Upper lobe of left lung (tissue), 6 donors: ENCODE measurements at regions not wholly inside any gene's neighbourhood (a gene's known extent, or its start where the extent isn't known, plus 50 kb on each side); places are given as distances from the start of the nearest gene placed in this dataset.
"Not testable (repeated sequence)": the region's sequence is repeated elsewhere in the genome, so short reads cannot be mapped to it uniquely, and the experiment has no call there.

Experiments used
- ATAC-seq, 2 donors: fragments of 200-7000 bp; cut with Tn5 transposase; one replicate each; pipeline ENCODE4 v1.9.1; 2022; ENCODE audit warnings: mild to moderate bottlenecking in 2 of 2, moderate library complexity in 2 of 2; ENCODE audit not compliant: low FRiP score in 2 of 2
- DNase-seq, 2 donors: peaks; one replicate each; pipeline ENCODE4 v3.0.0-alpha.2; 2019 to 2020
- H3K27ac ChIP-seq, 4 donors: fragments of 200-600 bp; sonication (generic); one replicate each; pipeline ENCODE4 v1.5.1; 2016 to 2019
- H3K27me3 ChIP-seq, 4 donors: fragments of 200-600 bp; sonication (generic); one replicate each; pipeline ENCODE4 v1.5.1; 2017 to 2019
- H3K36me3 ChIP-seq, 4 donors: fragments of 200-600 bp; sonication (generic); one replicate each; pipeline ENCODE4 v1.5.1; 2016 to 2019
- H3K4me1 ChIP-seq, 4 donors: fragments of 200-600 bp; sonication (generic); one replicate each; pipeline ENCODE4 v1.5.1; 2018 to 2019
- H3K4me3 ChIP-seq, 4 donors: fragments of 200-600 bp; sonication (generic); one replicate each; pipeline ENCODE4 v1.5.1; 2017 to 2019; ENCODE audit warnings: mild to moderate bottlenecking in 2 of 4, moderate library complexity in 1 of 4
- H3K9me3 ChIP-seq, 4 donors: fragments of 200-600 bp; sonication (generic); one replicate each; pipeline ENCODE4 v1.5.1; 2018 to 2019
- CTCF ChIP-seq, 6 experiments: fragments of 450-650 bp in 4 of 6; fragments of 200-600 bp in 2 of 6; sonication (generic) in 2 of 6; IDR thresholded peaks; one replicate each; pipeline ENCODE4 v1.5.1; 2016 to 2019; ENCODE audit warnings: antibody characterized with exemption in 6 of 6
- EP300 ChIP-seq, 4 donors: sonication (generic); formaldehyde crosslinking; IDR thresholded peaks; one replicate each; pipeline ENCODE4 v1.5.1; 2017; ENCODE audit warnings: antibody characterized with exemption in 4 of 4, control low read depth in 2 of 4
- POLR2A ChIP-seq, 4 donors: fragments of 450-650 bp; IDR thresholded peaks; one replicate each; pipeline ENCODE4 v1.5.1; 2016 to 2017; ENCODE audit warnings: antibody characterized with exemption in 4 of 4, mild to moderate bottlenecking in 2 of 4
- POLR2AphosphoS5 ChIP-seq, 2 donors: sonication (generic); formaldehyde crosslinking; IDR thresholded peaks; one replicate each; pipeline ENCODE4 v1.5.1; 2017; ENCODE audit warnings: antibody characterized with exemption in 2 of 2
- WGBS, 2 donors: methylation state at CpG; one replicate each; pipeline ENCODE4 v1.1.5; 2017 to 2018; 5-methylcytosine and 5-hydroxymethylcytosine counted together
- small RNA-seq, 4 donors: library from RNA; depleted of rRNA; stranded (forward); fragments of <200 nt; gene quantifications; one replicate each; pipeline ENCODE3, GENCODE V24; 2016
- donor health status: DM: no; HTN: no; CAD: no; lungs with moderate emphysema.
- donor health status: DM: no; HTN: yes; CAD: no; lungs with severe emphysema.

- Histone ChIP-seq H3K27ac (no peak overlapping the region), H3K27me3 (no peaks in the 10 kb centered on the region), H3K4me3 (no peak overlapping the region), H3K9me3 (no peaks in the 10 kb centered on the region), H3K4me1 (no peaks in the 10 kb centered on the region), H3K36me3 (no peaks in the 10 kb centered on the region)
- whole genome bisulfite sequencing, 2 donors = 100% methylated on average over 1 of the region's 27 CpGs; no CpG with 5 or more reads in 1 of the 2 donors
- DNase-seq (peak; percentile 15 to 45), ATAC-seq (no peak)
- no peak for TF ChIP-seq CTCF (IDR thresholded peaks at IDR 0.05)
- TF ChIP-seq EP300 (IDR thresholded peaks at IDR 0.05) = no peak
- no peak for TF ChIP-seq POLR2A (IDR thresholded peaks at IDR 0.05)
- TF ChIP-seq POLR2AphosphoS5 (IDR thresholded peaks at IDR 0.05) = no peak
Observed at GRCh38 chrY:10092342-10092741, 564.7 kb downstream of the TSPY10 start.

- peak in 1 of 2 donors; percentile 10 for DNase-seq
Observed at GRCh38 chrY:10106252-10106651, 578.6 kb downstream of the TSPY10 start.

More at GRCh38 chrY:10106252-10106651, 578.6 kb downstream of the TSPY10 start:
- H3K4me1 ChIP-seq, ATAC-seq, H3K9me3 ChIP-seq, H3K27ac ChIP-seq, H3K36me3 ChIP-seq, H3K4me3 ChIP-seq, H3K27me3 ChIP-seq: not testable (repeated sequence)
- 60 to 67% methylated on average over 1 of the region's 1 CpG for WGBS, 2 donors

Small RNAs in the stretch of these regions (small RNA-seq; reads per million reads assigned to genes)
- 0 reads per million in 4 donors for gene RNA5SP519
